Stimulated activated CD8-positive, alpha-beta memory T cell treated with anti-CD3 and anti-CD28 coated beads, Interleukin-4, amount 100 ng/mL, for 1 hour (primary cell): ENCODE measurements at regions not wholly inside any gene's neighbourhood (a gene's known extent, or its start where the extent isn't known, plus 50 kb on each side); places are given as distances from the start of the nearest gene placed in this dataset.

ENCODE experiments used
- DNase-seq, 2 donors: peaks; one replicate each; pipeline ENCODE4 v3.0.0-alpha.2; 2020; ENCODE audit warnings: low read depth in 2 of 2, low spot score in 1 of 2

DNA sequence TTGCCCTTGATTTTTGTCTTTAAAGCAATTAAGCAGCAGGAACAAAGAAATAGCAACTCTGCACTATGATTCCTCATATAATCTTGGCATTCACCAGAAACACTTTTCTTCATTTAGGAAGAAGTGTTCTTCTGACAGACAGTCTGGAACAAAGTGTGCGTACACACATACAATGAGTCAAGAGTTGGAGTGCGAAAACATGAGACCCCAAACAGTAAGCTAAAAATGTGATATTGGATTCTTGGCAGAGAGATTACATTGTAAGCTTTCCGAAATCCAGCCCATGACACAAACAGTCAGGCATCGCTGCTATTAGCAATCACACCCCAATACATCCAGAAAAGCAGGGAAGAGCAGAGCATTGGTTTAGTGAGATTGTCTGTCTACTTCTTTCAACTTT is 306.7 kb upstream of the TBC1D5 start:
- DNase-seq: no peak

GRCh38 chr3:18047052-18047451 is 304.6 kb upstream of the TBC1D5 start:
- no peak for DNase-seq

- no peak for DNase-seq
These were observed 303.9 kb upstream of the TBC1D5 start for GRCh38 chr3:18046131-18046915.

DNA sequence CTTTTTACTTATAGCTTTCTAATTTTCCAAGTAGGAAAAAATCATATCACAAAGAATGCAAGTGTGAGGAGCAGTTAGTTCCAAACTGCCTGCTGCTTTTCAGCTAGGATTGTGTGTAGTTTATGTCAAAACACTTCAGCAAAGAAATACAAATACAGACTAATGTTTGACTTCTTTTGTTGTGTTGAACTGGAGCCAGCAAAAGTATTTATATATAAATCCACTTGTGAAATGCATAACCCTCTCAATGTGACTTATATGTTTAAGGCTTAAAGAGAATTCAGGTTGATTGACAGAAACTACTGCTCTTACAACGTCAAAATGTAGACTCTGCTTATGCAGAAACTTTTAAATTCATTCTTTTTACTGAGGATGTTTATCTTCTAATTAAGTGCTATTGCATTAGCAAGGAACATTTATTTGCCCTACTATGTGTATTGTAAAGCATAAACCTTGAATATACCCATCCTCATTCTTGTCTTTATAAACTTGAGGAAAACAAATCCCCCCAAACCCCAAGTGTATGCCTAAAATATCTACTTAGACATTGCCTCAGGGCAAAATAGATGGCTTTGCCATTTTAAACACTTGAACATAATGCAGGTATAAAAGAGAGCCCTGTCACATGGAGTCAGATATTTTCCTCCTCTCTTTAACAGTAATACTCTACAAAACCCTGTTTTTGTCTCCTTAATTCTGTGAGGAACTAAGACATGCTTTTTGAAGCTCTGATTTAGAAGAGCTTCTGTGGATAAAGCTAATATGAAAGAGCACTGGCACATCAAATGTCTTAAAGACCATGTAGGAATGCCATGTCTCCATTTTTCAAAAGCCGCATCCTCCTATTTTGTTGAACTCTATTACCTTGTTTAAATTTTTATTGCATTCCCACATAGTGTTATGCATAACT is 302.8 kb upstream of the TBC1D5 start:
- no peak for DNase-seq

GRCh38 chr3:18044191-18044590 is 301.8 kb upstream of the TBC1D5 start:
- no peak for DNase-seq

DNA sequence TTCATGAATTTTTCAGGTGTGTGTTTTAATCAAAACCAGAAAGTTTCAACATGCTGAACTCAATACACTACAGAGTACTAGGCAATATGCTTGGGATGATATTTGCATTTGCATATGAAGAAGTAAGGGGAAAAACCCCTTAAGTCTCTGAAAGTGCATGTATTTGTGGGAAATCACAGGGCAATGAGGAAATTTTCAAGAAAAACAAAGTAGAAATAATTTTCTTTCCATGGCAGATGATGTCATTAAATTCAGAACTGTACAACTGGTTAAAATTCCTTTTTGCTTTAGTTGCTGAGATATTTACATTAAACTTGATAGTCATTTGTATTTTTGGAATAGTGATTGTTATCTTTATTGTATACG is 294.0 kb upstream of the TBC1D5 start:
- no peak for DNase-seq

DNA sequence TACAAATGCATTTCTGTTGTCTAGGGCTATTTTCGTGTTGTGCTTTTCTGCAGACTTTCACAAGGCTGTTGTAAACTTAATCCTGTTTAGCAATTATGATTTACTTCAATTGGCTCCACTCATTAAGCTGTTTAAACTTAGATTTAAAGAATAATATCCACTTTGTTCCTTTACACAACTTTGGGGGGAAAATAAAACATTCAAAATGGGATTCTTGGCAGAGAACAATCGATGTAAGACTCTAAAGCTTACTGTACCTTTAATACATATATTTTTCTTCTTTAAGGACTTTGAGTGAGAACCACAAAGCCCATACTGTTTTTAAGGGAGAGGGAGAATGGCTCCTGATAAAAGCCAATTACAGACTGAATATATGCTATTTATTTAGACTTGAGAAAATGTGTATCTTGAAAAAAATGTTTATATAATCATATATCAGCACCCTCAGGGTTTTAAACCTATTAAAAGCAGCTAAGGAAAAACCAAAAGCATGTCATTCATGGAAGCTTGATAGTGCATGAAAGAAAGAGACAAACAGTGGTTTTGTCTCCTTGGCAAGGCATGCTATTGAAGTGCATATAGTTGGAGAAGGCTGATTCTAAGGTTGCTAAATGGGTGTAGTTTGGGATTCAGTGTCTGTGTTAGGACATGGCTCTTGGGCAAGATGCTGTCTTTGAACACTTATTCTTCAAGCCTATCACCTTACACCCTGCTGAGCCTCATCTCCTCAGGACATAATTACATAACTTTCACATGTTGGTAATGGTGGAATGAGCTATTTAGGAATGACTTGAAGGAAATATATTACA is 293.4 kb upstream of the TBC1D5 start:
- DNase-seq: no peak

DNA sequence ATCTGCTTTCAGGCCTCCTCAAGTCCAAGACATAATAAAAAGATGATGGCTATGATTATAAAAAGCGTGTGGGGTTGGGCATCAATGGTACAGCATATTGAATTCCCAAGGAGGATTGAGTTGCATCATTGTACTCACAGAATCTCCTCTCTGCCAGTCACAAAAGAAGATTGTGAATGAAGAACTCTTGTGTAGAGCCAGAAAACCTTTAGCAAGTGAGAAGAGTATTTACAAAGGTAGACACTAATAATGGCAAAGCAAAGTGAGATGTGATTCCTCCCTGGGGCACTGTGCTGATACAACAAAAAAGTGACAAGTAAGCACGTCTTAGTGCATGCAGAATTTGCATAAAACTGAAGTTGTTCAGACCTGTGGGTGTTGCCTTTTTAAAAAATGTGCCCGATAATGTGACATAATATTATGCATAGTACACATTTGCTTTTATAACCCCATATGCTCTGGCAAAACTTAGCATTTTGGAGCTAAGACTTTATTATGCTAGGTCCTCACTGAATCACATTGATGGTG is 291.2 kb upstream of the TBC1D5 start:
- no peak for DNase-seq

- DNase-seq: no peak
These were observed 288.0 kb upstream of the TBC1D5 start for GRCh38 chr3:18030371-18030870.

DNA sequence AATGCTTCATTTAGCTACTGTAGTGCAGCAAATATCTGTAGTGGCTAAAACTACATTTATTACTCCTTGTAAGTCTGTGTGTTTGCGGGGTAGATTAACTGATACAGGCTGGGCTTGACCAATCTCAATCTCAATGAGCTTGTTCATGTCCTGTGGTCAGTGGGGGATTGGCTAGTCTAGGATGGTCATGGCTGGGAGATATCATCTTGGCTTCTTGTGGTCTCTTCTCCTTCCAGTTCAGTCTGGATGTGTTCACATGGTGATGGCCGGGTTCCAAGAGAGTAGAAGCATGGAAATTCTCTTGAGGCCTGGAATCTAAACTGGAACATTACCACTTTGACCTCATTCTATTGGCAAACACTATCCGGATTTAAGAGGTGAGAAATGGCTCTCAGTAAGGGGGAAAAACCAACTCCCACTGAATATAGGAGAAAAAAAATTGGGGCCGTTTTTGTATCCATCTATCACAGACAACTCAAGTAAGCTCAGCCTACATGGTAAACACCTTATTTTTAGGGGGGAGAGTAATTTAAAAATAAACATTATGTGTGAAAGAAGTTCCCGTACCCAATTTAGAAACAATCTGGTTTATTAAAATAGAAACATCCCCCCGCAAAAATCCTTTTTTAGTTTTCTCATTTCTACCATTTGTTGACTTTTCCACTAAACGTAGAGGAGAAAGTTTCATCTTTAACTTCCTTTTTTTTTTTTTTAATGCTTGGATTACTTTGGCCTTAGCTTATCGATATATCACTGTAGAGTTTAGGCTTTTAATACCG is 284.9 kb upstream of the TBC1D5 start:
- no peak for DNase-seq

DNA sequence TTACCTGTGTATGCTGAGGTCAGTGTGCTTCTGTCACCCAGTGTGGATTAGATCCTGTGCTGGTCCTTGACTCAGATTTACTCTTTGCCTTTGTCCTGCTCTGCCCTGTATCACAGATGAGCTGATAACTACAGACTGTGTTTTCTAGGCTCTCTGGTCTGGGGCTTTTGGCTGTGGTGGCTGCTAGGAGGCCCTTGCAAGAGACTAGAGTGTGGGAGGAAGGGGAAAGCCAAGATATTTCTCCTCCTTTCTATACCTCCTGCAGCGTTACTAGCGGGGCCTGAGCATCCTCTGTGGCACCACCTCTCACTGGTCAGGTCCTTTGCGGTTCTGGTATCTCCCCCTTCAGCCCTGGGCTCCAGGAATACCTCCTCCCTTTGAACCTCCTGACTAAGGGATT is 282.3 kb upstream of the TBC1D5 start:
- no peak for DNase-seq

DNA sequence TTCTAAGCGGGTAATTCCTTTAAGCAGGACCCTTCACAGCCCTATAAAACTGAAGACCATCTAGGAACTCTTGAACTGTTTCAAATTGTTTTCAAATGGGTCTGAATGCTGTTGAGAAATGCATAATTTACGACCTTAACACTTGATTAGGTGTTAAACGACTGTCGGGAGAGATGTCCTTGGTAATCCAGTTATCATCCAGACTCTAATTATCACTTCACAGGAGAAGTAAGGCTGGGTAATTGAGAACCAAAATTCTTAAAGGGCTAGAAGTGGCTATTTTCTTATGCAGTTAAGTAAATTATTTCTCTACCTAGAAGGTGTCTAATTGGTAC is 276.7 kb upstream of the TBC1D5 start:
- no peak for DNase-seq

DNA sequence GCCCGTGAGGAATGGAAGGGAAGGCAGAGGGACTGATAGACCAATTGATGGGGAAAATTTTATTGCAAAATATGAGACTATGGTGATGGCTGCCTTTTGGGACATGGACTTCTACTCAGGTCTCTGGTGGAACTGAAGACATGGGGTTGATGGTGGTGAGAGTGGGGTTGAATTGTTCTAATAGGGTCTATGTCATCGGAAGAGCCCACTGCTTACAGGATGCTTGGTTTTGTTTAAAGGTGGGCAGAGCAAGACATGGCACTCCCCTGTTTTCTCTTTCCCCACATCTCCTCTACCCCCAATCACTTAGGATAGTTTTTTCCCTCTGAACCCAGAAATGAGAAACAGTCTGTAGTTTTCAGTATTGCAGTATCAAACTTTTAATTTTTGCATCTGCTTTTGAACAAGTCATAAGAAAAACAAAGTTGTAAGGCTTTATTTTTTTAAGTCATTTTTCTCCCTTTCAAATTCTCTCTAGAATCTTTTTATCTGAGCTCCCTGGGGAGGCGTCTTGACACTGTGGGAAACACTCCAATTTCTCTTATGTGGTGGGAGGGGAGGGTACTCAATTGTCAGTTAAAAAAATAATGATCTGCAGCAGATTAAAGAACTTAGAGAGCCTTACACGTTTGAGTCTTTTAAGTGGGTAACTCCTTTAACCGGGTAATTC is 276.2 kb upstream of the TBC1D5 start:
- no peak for DNase-seq

- no peak for DNase-seq
These were observed 273.9 kb upstream of the TBC1D5 start for GRCh38 chr3:18016366-18016765.

GRCh38 chr3:18012933-18013332 is 270.5 kb upstream of the TBC1D5 start:
- DNase-seq: no peak

DNA sequence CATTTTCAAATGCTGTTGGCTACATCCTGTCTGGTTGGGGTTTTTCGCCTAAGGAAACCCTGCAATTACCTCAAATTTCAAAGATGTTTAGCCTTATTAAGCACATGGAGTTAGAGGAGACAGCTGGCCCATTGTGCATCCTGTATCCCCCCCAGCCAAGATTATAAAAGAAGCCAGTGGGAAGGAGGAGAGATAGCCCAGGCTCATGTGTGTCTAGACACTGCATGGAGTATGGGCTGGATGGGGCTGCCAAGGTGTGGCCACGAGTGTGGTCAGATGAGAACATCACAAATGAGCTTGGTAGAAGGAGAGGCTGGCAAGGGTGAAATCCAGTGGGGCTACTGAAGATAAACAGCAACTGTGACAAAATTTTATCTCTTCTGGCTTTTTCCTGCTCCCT is 270.0 kb upstream of the TBC1D5 start:
- DNase-seq: no peak

GRCh38 chr3:18011387-18011786 is 269.0 kb upstream of the TBC1D5 start:
- no peak for DNase-seq

DNA sequence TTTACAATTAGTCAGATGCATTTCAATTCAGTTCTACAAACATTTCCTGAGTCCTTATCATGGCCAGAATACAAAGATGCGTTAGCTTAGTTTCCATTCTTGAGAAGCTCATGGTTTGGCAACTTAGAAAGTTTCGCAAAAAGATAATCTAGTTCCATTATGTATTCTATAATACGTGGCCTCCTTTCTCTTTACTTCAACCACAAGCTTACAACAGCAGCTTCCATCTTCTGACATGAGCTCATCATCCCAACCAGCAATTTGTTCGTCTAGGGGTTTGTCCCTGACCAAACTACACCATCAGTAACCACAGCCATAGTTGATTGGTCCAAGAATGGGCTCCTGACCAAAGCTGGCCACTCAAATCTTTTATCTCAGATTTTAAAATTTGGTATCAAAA is 267.6 kb upstream of the TBC1D5 start:
- no peak for DNase-seq

DNA sequence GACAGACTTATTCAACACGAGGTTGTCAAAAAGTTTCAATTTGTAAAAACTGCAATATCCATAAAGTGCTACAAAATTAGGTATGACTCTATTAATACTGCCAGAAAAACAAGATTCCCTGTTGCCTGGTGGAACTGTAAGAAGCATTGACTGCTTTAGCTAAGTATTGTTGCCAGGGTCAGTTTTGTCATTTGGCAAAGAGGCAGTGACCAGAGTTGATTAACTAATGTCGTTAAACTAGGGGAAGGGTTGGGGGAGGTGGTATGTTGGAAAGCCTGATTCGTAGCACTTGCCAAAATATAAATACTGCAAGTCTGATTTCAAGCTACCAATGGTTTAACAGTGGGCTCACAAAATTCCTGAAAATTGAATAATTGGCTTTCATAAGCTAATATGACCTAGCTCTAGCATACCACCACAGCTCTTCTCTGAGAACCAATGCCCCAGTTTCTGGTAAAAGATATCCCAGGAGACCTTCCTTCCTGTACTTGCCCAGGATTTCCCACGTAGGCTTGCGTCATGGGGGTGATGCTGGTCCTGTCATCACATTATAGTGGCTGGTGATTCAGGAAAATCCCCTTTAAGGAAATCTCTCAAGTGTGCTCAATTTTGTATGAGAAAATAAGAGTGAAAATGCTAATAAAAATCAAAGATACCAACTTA is 266.4 kb upstream of the TBC1D5 start:
- DNase-seq: no peak
